Uterus (tissue), 2 donors: ENCODE measurements at regions not wholly inside any gene's neighbourhood (a gene's known extent, or its start where the extent isn't known, plus 50 kb on each side); places are given as distances from the start of the nearest gene placed in this dataset.

Experiments
- CTCF ChIP-seq, 4 experiments: fragments of 200-600 bp in 2 of 4; fragments of 450-650 bp in 2 of 4; sonication (generic) in 2 of 4; IDR thresholded peaks; one replicate each; pipeline ENCODE4 v1.5.1; 2016 to 2019; ENCODE audit warnings: antibody characterized with exemption in 4 of 4, mild to moderate bottlenecking in 2 of 4, moderate library complexity in 1 of 4
- POLR2A ChIP-seq, 2 donors: fragments of 450-650 bp; IDR thresholded peaks; one replicate each; pipeline ENCODE4 v1.6.1; 2016; ENCODE audit warnings: antibody characterized with exemption in 2 of 2, mild to moderate bottlenecking in 1 of 2, moderate library complexity in 1 of 2

- no peak for TF ChIP-seq CTCF (IDR thresholded peaks at IDR 0.05)
- TF ChIP-seq POLR2A (IDR thresholded peaks at IDR 0.05) = no peak
Measured at GRCh38 chr3:164375995-164376394, 702.3 kb downstream of the SI start.
